HG02973 (cell line): ENCODE measurements at regions not wholly inside any gene's neighbourhood (a gene's known extent, or its start where the extent isn't known, plus 50 kb on each side); places are given as distances from the start of the nearest gene placed in this dataset.

Experiments used
- ATAC-seq: cut with Tn5 transposase; IDR thresholded peaks from one replicate; pipeline ENCODE4 v1.9.1; 2021; ENCODE audit warnings: moderate library complexity; ENCODE audit not compliant: unreplicated experiment

DNA sequence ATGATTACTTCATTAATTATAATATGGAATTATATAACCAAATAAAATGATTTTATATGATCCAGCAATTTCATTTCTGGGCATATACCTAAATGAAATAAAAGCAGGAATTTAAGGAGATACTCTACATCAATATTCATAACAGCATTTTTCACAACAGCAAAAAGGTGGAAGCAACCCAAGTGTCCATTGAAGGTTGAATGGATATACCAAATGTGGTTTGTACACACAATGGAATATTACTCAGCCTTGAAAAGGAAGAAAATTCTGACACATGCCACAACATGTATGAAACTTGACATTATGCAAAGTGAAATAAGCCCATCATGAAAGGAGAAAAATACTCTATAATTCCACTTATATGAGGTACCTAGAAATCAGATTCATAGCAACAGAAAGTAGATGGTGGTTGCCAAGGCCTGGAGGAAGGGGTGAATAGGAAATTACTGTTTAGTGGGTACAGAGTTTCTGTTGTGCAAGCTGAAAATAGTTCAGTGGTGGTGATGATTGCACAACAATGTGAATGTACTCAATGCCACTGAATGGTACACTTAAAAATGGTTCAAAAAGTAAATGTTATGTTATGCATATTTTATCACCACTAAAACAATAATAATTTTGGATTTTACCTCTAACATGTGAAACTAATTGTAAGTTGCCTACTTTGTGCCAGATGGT is 471.5 kb downstream of the SPRY1 start:
- no peak for ATAC-seq

GRCh38 chr4:123869286-123870215 is 473.0 kb downstream of the SPRY1 start:
- ATAC-seq = no peak

DNA sequence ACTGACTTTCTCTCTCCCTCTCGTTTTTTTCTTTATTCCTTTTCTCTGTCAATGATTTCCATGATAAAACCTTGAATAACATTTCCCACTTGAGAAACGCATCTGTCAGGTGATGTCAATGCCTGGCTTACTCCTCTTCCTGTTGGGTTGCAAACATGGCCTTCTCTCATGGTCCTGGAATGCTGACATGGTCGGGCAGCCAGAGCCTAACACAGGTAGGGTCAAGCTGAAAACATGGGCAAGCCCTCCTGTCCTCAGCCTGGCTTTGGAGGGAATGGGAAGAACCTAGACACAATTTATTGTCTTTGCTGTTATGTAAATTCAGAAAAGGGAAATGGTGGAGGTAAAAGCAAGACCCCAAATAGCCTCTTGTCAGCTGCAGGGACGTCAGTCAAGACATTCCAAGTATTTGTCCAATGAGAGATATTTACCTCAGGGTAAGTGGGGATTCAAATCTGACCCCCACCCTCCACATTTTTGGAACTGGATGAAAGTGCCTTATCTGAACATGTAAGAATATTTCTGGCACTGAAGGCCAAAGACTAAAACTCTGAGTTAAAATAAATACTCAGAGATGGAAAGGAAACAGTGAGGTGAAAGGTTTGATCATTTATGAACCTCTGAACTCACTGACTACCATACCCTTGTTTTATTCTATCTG is 473.8 kb downstream of the SPRY1 start:
- no peak for ATAC-seq

DNA sequence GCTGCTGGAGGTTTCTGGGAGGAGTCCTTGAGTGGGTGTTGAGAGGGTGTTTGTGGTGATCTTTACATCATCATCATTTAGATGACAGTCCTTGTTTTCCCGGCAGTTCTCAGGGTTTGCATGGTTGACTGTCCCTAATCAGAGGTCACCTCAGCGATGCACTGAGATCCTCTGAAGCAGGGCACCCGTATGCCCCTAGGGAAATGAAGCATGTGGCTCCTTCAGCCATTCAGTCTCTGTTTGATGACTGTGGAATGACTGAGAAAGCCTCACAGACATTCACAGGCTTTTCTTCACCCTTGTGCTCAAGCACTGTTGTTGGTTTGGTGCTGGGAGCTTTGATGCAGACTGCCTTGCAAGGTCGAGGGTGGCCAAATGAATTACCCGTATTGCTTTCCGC is 474.7 kb downstream of the SPRY1 start:
- ATAC-seq = no peak

DNA sequence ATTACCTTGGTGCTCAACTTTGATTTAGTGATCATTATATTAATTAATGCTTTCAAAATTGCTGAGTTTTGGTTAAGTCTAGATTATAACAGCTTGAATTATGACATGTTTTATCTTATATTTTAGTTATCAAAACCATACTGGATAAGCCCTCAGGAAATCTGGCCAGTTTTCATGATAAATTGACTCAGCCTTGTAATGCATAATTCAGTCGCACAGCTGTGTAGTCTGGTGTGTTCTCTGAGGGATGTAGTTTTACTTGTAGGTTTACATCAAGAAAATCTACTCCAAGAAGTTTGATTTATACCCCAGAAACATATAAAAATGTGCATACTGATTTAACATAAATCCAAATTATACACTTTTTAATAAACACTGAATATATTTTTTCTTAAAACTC is 477.5 kb downstream of the SPRY1 start:
- no peak for ATAC-seq

DNA sequence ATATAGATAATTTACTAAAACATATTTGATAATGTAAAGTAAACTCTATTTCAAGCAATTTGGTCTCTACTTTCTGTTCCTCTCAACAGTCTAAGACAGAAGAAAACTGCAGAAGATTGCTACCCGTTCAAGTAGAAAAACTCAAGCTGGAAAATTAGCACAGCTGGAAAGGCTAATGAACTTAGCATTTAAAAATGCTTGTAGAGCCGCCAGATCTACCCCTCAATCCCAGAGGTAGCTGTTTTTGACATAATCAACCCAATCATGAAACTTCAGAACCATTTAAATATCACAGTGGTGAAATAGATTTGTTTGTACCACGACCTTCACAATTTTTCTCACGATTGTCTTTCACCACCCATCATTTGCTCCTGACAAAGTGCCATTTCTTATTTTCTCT is 479.5 kb downstream of the SPRY1 start:
- ATAC-seq = no peak

DNA sequence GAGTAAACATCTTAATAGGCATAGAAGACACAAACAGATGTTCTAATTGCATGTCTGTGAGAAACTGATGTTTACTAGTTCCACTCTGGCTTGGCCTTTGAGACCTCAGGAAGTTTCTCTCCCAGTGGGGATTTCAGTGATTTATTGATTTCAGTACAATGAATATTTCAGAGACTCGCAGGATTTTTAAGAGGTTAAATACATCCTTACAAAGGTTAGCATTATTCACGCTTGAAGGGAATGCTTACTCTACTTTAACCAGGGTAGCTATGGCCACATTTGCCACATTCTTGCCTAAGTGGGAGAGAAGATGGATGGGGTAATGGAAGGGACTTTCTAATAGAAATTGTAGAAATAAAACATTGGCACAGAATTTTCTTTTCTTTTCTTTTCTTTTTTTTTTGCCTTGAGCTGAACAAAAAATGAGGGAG is 480.1 kb downstream of the SPRY1 start:
- no peak for ATAC-seq

- no peak for ATAC-seq
Measured at GRCh38 chr4:123877551-123877950, 481.0 kb downstream of the SPRY1 start.

- no peak for ATAC-seq
Measured at GRCh38 chr4:123878976-123879375, 482.4 kb downstream of the SPRY1 start.

DNA sequence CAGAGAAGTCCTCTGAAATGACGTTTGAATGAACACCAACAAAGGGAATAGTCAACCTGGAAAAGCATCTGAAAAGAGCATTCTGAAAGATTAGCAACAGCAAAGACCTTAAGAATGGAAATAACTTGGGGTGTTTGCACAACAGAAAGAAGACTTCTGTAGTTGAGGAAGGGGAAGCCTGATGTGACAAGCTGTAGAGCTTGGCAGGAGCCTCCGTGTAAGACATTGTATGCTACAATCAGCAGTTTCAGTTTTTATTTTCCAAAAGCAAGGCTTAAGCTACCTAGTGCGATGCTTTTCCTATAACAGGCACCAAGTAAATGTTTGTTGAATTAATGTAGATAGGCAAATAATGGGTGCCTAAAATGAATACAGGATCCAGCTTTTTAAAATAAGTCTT is 484.0 kb downstream of the SPRY1 start:
- ATAC-seq = no peak

DNA sequence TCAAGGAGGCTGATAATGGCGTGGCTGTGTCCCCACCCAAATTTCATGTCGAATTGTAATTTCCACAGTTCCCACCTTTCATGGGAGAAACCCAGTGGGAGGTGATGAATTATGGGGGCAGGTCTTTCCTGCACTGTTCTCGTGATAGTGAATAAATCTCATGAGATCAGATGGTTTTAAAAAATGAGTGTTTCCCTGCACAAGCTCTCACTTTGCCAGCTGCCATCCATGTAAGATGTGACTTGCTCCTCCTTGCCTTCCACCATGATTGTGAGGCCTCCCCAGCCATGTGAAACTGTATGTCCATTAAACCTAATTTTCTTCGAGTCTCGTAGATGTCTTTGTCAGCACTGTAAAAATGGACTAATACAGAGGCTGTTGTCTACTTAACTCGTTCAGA is 488.3 kb downstream of the SPRY1 start:
- ATAC-seq = no peak

- ATAC-seq = no peak
Measured at GRCh38 chr4:123889507-123889906, 492.9 kb downstream of the SPRY1 start.

GRCh38 chr4:123890889-123891288 is 494.3 kb downstream of the SPRY1 start:
- ATAC-seq = no peak

DNA sequence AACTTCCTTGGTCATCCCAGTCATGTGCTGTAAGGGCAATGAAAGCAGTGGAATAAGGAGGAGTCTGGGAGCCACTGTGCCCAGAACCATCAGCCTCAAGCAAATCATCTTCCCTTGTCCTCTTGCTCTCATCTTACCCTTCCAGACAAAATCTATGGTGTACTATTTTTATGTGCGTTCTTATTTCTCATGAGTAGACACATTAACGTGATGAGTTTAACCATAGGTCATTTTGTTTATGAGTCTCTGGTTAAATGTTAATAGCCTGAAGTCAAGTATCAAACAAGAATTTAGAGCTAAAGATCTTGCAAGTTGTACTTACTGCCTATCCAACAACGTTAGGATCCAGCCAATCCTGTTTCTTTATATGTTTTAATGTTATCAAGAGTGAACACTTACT is 495.3 kb downstream of the SPRY1 start:
- ATAC-seq = no peak

DNA sequence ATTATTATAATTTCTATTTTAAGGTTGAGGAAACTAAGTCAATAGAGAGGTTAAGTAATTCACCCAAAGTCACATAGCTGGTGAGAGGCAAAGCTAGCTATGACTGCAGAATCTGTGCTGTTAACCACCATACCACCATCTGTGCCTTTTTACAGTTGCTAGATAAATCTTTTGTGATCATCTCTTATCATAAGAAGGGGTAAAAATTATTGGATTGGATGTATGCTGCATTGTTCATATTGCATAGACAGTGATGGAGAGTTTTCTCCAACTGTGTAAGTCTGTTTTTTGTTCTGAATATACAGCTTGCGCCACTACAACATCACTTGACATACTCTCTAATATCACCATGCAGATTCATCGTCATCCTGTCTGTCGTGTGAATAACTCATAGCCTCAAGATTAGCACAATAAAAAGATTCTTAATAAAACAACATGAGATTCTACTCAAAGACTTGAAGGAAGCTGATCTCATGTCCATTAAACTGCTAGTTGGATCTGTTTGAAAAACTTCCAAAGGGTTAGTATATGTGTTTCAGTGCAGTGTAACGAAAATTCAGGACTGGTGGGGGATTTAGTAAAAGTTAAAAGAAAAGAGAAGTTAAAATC is 495.9 kb downstream of the SPRY1 start:
- no peak for ATAC-seq

GRCh38 chr4:123893011-123893981 is 496.7 kb downstream of the SPRY1 start:
- no peak for ATAC-seq

DNA sequence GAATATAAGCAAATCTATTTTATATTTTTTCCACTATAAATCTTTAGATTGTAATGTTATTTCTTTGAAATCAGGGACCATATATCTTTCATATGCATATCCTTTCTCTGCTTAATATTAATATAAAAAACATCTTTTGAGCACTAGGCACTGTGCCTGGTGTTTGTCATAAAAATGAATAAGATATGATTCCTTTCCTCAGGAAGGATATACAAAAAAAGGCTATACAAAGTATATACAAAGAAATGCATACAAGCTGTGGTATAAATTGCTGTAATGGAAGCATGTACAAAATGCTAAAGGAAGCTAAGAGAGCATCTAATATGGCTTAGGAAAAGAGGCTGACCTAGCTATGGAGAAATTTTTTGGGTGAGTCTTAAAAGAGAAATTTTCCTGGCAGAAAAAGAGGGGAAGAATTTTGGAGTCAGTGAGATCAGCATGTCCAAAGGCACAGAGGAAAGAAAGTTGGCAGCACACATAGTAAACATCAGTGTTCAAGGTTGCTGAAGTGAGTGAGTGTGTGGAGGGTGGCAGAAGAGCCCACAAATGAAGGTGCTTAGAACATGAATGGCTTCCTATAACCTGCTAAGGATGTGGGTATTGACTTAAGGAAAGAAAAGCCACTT is 500.0 kb downstream of the SPRY1 start:
- ATAC-seq = no peak

DNA sequence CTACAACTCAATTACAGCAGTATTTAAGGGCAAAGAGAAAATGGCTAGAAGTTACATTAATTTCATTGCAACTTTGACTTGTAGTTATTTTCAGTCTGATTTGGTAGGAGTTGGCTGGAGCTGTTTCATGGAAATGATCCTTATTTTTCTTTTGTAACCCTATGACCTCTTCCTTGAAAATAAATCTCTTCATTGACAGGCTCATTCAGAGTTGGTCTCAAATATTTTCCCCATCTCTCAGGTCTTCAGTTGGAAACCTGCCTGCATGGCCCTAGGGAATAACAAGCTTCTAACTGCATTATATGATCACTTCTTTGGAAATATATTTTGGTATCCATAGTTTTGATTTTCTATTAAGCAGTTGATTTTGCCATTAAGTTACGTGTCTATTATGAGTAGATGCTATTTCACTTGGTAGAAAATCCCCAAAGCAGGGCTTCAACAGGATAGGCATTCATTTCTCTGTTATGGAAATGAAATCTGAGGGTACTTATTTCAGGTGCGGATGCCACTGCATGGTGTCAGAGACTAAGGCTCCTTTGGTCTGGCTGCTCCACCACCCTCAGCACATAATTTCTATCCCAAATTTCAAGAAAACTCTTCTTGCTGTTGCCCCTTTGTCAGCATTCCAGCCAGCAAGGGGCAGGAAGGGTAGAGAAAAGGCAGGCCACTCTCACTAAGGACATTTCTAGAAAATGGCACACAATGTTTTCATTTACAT is 502.5 kb downstream of the SPRY1 start:
- no peak for ATAC-seq

GRCh38 chr4:123904882-123905281 is 508.3 kb downstream of the SPRY1 start:
- ATAC-seq = no peak
